Thymus (tissue), 11 donors: ENCODE measurements at regions not wholly inside any gene's neighbourhood (a gene's known extent, or its start where the extent isn't known, plus 50 kb on each side); places are given as distances from the start of the nearest gene placed in this dataset.
A peak's percentile ranks its signal among the peaks of the same experiment; 100 is the strongest.

Source experiments
- DNase-seq, 9 donors: peaks; one replicate each; pipeline ENCODE4 v3.0.0-alpha.2; 2013; ENCODE audit warnings: low spot score in 9 of 9, low read depth in 6 of 9, missing footprints in 1 of 9
- H3K27ac ChIP-seq, 2 donors: one replicate each; pipeline ENCODE4 v1.5.1; 2013; ENCODE audit warnings: control low read depth in 1 of 2, low read depth in 1 of 2, low read length in 1 of 2, mild to moderate bottlenecking in 1 of 2, moderate library complexity in 1 of 2
- H3K27me3 ChIP-seq, 2 donors: one replicate each; pipeline ENCODE4 v1.5.1; 2013; ENCODE audit warnings: low read length in 1 of 2; ENCODE audit not compliant: control insufficient read depth in 2 of 2, insufficient read depth in 1 of 2
- H3K36me3 ChIP-seq, 2 donors: one replicate each; pipeline ENCODE4 v1.5.1; 2013; ENCODE audit warnings: low read length in 1 of 2, mild to moderate bottlenecking in 1 of 2, moderate library complexity in 1 of 2; ENCODE audit not compliant: control insufficient read depth in 2 of 2, insufficient read depth in 2 of 2
- H3K4me1 ChIP-seq, 2 donors: one replicate each; pipeline ENCODE4 v1.5.1; 2013; ENCODE audit warnings: low read length in 2 of 2; ENCODE audit not compliant: control insufficient read depth in 2 of 2, insufficient read depth in 2 of 2
- H3K4me3 ChIP-seq, 2 donors: one replicate each; pipeline ENCODE4 v1.5.1; 2013; ENCODE audit warnings: low read length in 2 of 2, control low read depth in 1 of 2, mild to moderate bottlenecking in 1 of 2
- H3K9me3 ChIP-seq, 2 donors: one replicate each; pipeline ENCODE4 v1.5.1; 2013; ENCODE audit warnings: low read length in 1 of 2, mild to moderate bottlenecking in 1 of 2; ENCODE audit not compliant: control insufficient read depth in 2 of 2, insufficient read depth in 1 of 2
- WGBS: extraction: QIAGEN DNeasy Blood & Tissue Kit; methylation state at CpG from one replicate; pipeline ENCODE4 v1.1.7; 2013; 5-methylcytosine and 5-hydroxymethylcytosine counted together
- donor health status: healthy.

DNA sequence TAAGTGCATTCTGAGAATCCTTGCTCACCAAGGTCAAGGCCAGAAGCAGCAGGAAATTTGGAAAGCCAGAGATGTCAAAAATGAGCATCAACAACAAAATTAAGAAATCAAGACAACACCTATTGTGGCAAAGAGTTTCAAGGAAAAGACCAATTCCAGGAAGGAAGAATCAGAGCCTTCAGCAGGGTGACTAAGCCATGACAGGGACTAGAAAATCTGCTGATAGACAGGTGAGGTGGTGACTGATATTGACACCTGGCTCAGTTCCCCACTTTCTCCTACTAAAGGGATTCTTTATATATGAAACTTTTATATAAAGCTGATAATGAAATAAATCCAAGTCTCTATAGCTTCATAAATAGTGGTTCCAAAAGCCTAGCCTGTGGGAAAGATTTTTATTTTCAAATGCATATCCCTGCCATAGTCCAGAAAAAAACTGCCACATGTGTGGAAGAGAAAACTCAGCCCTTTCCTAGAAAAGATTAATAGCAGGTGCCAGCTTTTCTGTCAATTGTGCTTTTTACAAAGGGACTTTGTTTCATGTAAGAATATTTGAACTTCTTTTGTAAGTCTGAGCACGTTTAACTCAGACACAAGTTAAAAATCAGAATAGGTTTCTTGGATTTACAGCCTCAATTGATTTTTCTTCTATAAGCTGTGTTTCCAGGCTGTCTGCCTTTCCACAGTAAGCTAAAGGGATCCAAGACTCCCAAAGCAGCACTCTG is 81.1 kb upstream of the GRAMD2B start:
- Histone ChIP-seq H3K9me3 (no peaks in the 10 kb centered on the region), H3K36me3 (no peaks in the 10 kb centered on the region), H3K27ac (no peak overlapping the region), H3K4me3 (no peak overlapping the region), H3K4me1 (no peaks in the 10 kb centered on the region), H3K27me3 (peaks cover 0 to 4% of the 10 kb centered on the region in 2 donors)
- 70% methylated on average over 1 of the region's 1 CpG for WGBS
- no peak for DNase-seq

DNA sequence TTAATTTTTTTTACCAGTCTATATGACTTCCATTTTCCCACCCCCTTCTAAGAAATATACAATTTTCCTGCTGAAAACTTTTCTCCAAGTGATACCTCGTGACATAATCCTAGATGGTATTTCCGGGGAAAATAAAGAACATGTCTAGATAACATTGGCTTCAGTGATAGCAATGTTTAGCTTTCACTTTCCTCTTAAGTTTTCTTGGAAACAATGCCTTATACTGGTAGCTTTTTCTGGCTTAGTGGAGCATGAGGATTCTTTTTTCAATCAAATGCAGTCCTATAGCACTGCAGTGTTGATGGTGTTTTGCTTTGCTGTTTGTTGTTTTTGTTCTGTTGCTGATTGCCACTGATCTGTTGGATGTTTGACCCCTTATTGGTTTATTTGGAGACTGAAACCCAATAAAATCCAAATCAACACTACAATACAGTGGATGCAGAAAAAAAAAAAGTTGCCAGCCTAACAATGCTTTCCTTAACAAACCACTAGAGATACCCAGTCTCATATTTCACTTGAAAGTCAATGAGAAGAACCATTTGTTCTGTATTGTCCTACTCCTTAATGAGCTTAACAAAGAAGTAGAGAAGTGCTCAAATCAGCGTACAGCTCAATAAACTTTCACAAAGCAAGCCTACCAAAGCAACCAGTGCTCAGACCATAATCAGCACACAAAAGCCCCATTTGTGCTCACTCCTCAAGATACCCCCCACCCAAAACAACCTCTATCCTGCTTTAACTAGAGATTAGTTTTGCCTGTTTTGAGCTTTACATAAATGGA is 74.2 kb upstream of the GRAMD2B start:
- no peaks in the 10 kb centered on the region for H3K9me3 ChIP-seq
- H3K27ac ChIP-seq: no peak overlapping the region
- no peak for DNase-seq
- no peaks in the 10 kb centered on the region for H3K27me3 ChIP-seq
- H3K36me3 ChIP-seq: no peaks in the 10 kb centered on the region
- WGBS: 76% methylated on average over 3 of the region's 3 CpGs
- H3K4me3 ChIP-seq: no peak overlapping the region
- H3K4me1 ChIP-seq: no peaks in the 10 kb centered on the region

- Histone ChIP-seq H3K4me1 (peaks cover 3 to 10% of the 10 kb centered on the region in 2 donors), H3K27ac (no peak overlapping the region), H3K4me3 (no peak overlapping the region), H3K27me3 (no peaks in the 10 kb centered on the region), H3K9me3 (no peaks in the 10 kb centered on the region), H3K36me3 (no peaks in the 10 kb centered on the region)
- no peak for DNase-seq
- 94% methylated on average over 1 of the region's 1 CpG for WGBS
Measured at GRCh38 chr5:126351153-126351552, 72.1 kb upstream of the GRAMD2B start.

DNA sequence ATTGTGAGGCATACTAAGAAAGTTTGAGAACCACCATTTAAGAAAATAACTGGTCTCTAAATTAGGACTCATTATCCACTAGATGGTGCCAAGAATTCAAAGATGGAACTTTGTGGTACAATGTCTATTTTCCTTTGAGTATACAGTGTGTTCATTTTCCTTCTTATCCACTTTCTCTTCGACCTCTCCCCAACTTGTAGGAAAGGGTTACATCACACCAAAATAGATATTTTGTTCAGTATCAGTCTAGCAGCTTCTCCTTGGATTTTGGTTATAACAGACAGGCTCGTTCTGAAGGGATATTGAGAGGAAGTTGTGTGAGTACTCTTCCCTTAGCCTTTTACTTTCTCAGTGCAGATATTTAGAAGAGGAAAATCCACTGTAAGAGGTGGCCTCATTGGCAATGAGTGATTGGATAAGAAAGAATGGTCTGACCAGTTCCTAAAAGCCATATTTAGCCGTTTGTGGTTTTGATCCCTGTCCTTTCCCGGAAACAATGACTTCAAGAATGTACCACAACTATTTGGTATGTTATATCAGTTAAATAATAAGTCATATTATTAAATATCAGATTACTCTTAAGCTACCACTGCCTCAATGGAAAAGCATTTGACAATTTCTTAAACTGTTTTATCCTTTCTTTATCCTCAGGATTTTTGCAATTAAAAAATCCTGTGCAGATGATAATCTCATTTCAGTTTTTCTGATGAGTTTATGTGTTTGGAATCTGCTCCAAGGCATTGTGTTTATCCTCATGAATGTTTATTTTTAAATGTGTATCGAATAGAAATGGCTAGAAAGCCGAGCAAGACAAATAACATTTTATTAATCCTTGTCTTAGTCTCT is 69.0 kb upstream of the GRAMD2B start:
- peak overlapping the region in 1 of 2 donors; percentile 20 for H3K27ac ChIP-seq

GRCh38 chr5:126354858-126355731 is 68.1 kb upstream of the GRAMD2B start:
- H3K36me3 ChIP-seq: no peaks in the 10 kb centered on the region
- H3K4me3 ChIP-seq: no peak overlapping the region
- peak in 4 of 9 donors; percentile 13 to 62 (median 32) for DNase-seq
- no peaks in the 10 kb centered on the region for H3K9me3 ChIP-seq
- H3K4me1 ChIP-seq: peaks cover 3 to 13% of the 10 kb centered on the region in 2 donors
- H3K27me3 ChIP-seq: no peaks in the 10 kb centered on the region
- 22% methylated on average over 5 of the region's 5 CpGs for WGBS
- H3K27ac ChIP-seq: peak overlapping the region; percentile 8 to 51

More for the DNA sequence above, 69.0 kb upstream of the GRAMD2B start:
- no peaks in the 10 kb centered on the region for H3K9me3 ChIP-seq
- H3K4me3 ChIP-seq: peak overlapping the region in 1 of 2 donors; percentile 9
- peaks cover 3 to 10% of the 10 kb centered on the region in 2 donors for H3K4me1 ChIP-seq
- peak in 8 of 9 donors; percentile 39 to 84 (median 54) for DNase-seq
- no peaks in the 10 kb centered on the region for H3K36me3 ChIP-seq
- no peaks in the 10 kb centered on the region for H3K27me3 ChIP-seq
- 37% methylated on average over 6 of the region's 6 CpGs for WGBS

- DNase-seq: no peak
- H3K27ac ChIP-seq: no peak overlapping the region
- no peaks in the 10 kb centered on the region for H3K9me3 ChIP-seq
- H3K27me3 ChIP-seq: no peaks in the 10 kb centered on the region
- H3K36me3 ChIP-seq: no peaks in the 10 kb centered on the region
- WGBS: 88% methylated on average over 8 of the region's 8 CpGs
- H3K4me1 ChIP-seq: peaks cover 3 to 14% of the 10 kb centered on the region in 2 donors
- no peak overlapping the region for H3K4me3 ChIP-seq
Measured at GRCh38 chr5:126355940-126356339, 67.3 kb upstream of the GRAMD2B start.

- Histone ChIP-seq H3K27me3 (no peaks in the 10 kb centered on the region), H3K4me1 (peaks cover 3 to 14% of the 10 kb centered on the region in 2 donors), H3K4me3 (no peak overlapping the region), H3K9me3 (no peaks in the 10 kb centered on the region), H3K27ac (no peak overlapping the region), H3K36me3 (no peaks in the 10 kb centered on the region)
- 96% methylated on average over 4 of the region's 4 CpGs for WGBS
- no peak for DNase-seq
Measured at GRCh38 chr5:126357585-126358342, 65.4 kb upstream of the GRAMD2B start.

DNA sequence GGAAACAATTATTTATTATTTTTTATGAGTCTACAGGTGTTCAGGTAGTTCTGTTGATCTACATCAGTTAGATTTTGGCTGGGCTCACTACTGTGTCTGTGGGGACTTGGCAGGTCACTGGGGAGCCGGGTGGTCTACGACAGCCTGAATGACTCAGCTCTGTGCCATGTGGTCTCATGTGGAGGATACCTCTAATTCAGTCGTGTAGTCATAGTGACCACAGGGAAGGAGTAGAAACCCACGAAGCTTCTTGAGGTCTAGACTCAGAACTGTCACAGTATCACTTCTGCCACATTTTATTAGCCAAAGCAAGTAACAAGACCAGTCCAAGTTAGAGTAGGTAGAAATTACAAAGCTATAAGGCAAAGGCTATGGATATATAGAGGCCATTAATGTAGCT is 64.7 kb upstream of the GRAMD2B start:
- Histone ChIP-seq H3K4me1 (peaks cover 3 to 14% of the 10 kb centered on the region in 2 donors), H3K4me3 (no peak overlapping the region), H3K27me3 (no peaks in the 10 kb centered on the region), H3K9me3 (no peaks in the 10 kb centered on the region), H3K27ac (no peak overlapping the region), H3K36me3 (no peaks in the 10 kb centered on the region)
- no peak for DNase-seq
- 19% methylated on average over 4 of the region's 4 CpGs for WGBS
